HG03135 (cell line): ENCODE measurements at regions not wholly inside any gene's neighbourhood (a gene's known extent, or its start where the extent isn't known, plus 50 kb on each side); places are given as distances from the start of the nearest gene placed in this dataset.

ENCODE experiments used
- ATAC-seq: cut with Tn5 transposase; IDR thresholded peaks from one replicate; pipeline ENCODE4 v1.9.1; 2021; ENCODE audit warnings: mild to moderate bottlenecking, moderate library complexity; ENCODE audit not compliant: unreplicated experiment

GRCh38 chr1:208628022-208628914 is 384.1 kb upstream of the PLXNA2 start:
- no peak for ATAC-seq

- ATAC-seq: no peak
Observed at GRCh38 chr1:208631092-208631491, 386.9 kb upstream of the PLXNA2 start.

- no peak for ATAC-seq
Observed at GRCh38 chr1:208631506-208631905, 387.3 kb upstream of the PLXNA2 start.

- ATAC-seq: no peak
Observed at GRCh38 chr1:208634346-208635140, 390.4 kb upstream of the PLXNA2 start.

GRCh38 chr1:208637181-208637580 is 393.0 kb upstream of the PLXNA2 start:
- no peak for ATAC-seq

GRCh38 chr1:208639382-208639781 is 395.2 kb upstream of the PLXNA2 start:
- no peak for ATAC-seq

- no peak for ATAC-seq
Observed at GRCh38 chr1:208640295-208640694, 396.1 kb upstream of the PLXNA2 start.

GRCh38 chr1:208641579-208642280 is 397.5 kb upstream of the PLXNA2 start:
- no peak for ATAC-seq

GRCh38 chr1:208643005-208643597 is 398.9 kb upstream of the PLXNA2 start:
- ATAC-seq: no peak

- ATAC-seq: no peak
Observed at GRCh38 chr1:208644401-208645160, 400.4 kb upstream of the PLXNA2 start.

- no peak for ATAC-seq
Observed at GRCh38 chr1:208646431-208646830, 402.2 kb upstream of the PLXNA2 start.

- no peak for ATAC-seq
Observed at GRCh38 chr1:208648146-208648545, 404.0 kb upstream of the PLXNA2 start.

- peak; percentile 75 for ATAC-seq
Observed at GRCh38 chr1:208652296-208653160, 408.3 kb upstream of the PLXNA2 start.

- no peak for ATAC-seq
Observed at GRCh38 chr1:208653426-208653825, 409.2 kb upstream of the PLXNA2 start.

- ATAC-seq: no peak
Observed at GRCh38 chr1:208654241-208654640, 410.1 kb upstream of the PLXNA2 start.

- no peak for ATAC-seq
Observed at GRCh38 chr1:208665936-208666335, 421.8 kb upstream of the PLXNA2 start.

GRCh38 chr1:208668991-208669390 is 424.8 kb upstream of the PLXNA2 start:
- no peak for ATAC-seq

- ATAC-seq: no peak
Observed at GRCh38 chr1:208670778-208671177, 426.6 kb upstream of the PLXNA2 start.
